HepG2 (cell line): ENCODE measurements at regions not wholly inside any gene's neighbourhood (a gene's known extent, or its start where the extent isn't known, plus 50 kb on each side); places are given as distances from the start of the nearest gene placed in this dataset.

ENCODE experiments used
- ATAC-seq: fragments of 200-7000 bp; cut with Tn5 transposase; 3 replicates; pipeline ENCODE4 v1.9.1; 2020; ENCODE audit warnings: mild to moderate bottlenecking, moderate library complexity
- BruUV-seq: library from RNA; stranded (reverse); fragments of 400-500 nt; replicated peaks from 2 replicates; lab custom pipeline; 2021; lab: Mats Ljungman, UMichigan
- CTCF ChIA-PET: fragments of 300-600 bp; formaldehyde crosslinking; extraction: SDS; loops from one replicate; lab custom pipeline; 2021; ENCODE audit warnings: low total read pairs, inconsistent platforms, low intra/inter-chr PET ratio; lab: Yijun Ruan, JAX
- POLR2A ChIA-PET: fragments of 350-600 bp; sonication (Branson Sonifier 250); formaldehyde crosslinking; loops from one replicate; lab custom pipeline; 2020; ENCODE audit warnings: antibody characterized with exemption, inconsistent platforms; lab: Yijun Ruan, JAX
- DNase-seq: peaks from one replicate; pipeline ENCODE4 v3.0.0-alpha.2; 2015; ENCODE audit warnings: low spot score
- FAIRE-seq: peaks from 3 replicates; lab custom pipeline; 2011; peaks lifted over from hg19 to GRCh38; lab: Jason Lieb, UNC
- H2AFZ ChIP-seq: one replicate; pipeline ENCODE4 v1.6.1; 2011; ENCODE audit warnings: low read length, inconsistent platforms
- H3K27ac ChIP-seq: fragments of 300-600 bp; 3 replicates; pipeline ENCODE4 v1.8.0; 2011; ENCODE audit warnings: mixed run types, mild to moderate bottlenecking, mixed read lengths, low read length, inconsistent platforms; ENCODE audit not compliant: insufficient read depth; ENCODE audit errors: extremely low read length
- H3K27me3 ChIP-seq, 2 experiments: fragments of 200-600 bp in 1 of 2; 2 replicates in 1 of 2; 3 replicates in 1 of 2; pipeline versions ENCODE4 v1.6.0 to v1.8.0; 2011; ENCODE audit warnings: low read length in 2 of 2, mild to moderate bottlenecking in 2 of 2, moderate library complexity in 2 of 2, inconsistent platforms in 1 of 2; ENCODE audit not compliant: insufficient read depth in 2 of 2, control insufficient read depth in 1 of 2
- H3K36me3 ChIP-seq, 2 experiments: fragments of 200-600 bp in 1 of 2; replicated peaks in 1 of 2; 2 replicates in 1 of 2; 3 replicates in 1 of 2; pipeline versions ENCODE4 v1.5.1 to v1.8.0; 2011; ENCODE audit warnings: low read length in 2 of 2, inconsistent platforms in 1 of 2; ENCODE audit not compliant: insufficient read depth in 2 of 2, control insufficient read depth in 1 of 2
- H3K4me1 ChIP-seq: 2 replicates; pipeline ENCODE4 v1.5.1; 2012; ENCODE audit warnings: low read length, inconsistent platforms; ENCODE audit not compliant: insufficient read depth
- H3K4me2 ChIP-seq: 2 replicates; pipeline ENCODE4 v1.6.0; 2011; ENCODE audit warnings: low read depth, low read length, inconsistent platforms
- H3K4me3 ChIP-seq, 3 experiments: fragments of 200-600 bp in 1 of 3; sonication (generic), shearing (Covaris generic) in 1 of 3; replicated peaks in 1 of 3; 2 replicates each; pipeline ENCODE4 v1.5.1; 2011 to 2016; ENCODE audit warnings: low read length in 3 of 3, inconsistent platforms in 2 of 3, low read depth in 2 of 3, mild to moderate bottlenecking in 2 of 3, control low read depth in 1 of 3, mixed read lengths in 1 of 3; ENCODE audit not compliant: insufficient read depth in 1 of 3
- H3K79me2 ChIP-seq: one replicate; pipeline ENCODE4 v1.6.1; 2011; ENCODE audit warnings: low read length, inconsistent platforms; ENCODE audit not compliant: insufficient read depth
- H3K9ac ChIP-seq: 2 replicates; pipeline ENCODE4 v1.6.0; 2011; ENCODE audit warnings: mild to moderate bottlenecking, low read depth, low read length, inconsistent platforms; ENCODE audit not compliant: insufficient read depth
- H3K9me3 ChIP-seq: 2 replicates; pipeline ENCODE4 v1.5.1; 2012; ENCODE audit warnings: mild to moderate bottlenecking, low read length
- H4K20me1 ChIP-seq: 2 replicates; pipeline ENCODE4 v1.6.0; 2011; ENCODE audit warnings: inconsistent platforms, mild to moderate bottlenecking, low read length, moderate library complexity; ENCODE audit not compliant: insufficient read depth
- DNMT1 ChIP-seq: sonication (generic); formaldehyde crosslinking; IDR thresholded peaks from 2 replicates; pipeline ENCODE4 v1.5.1; 2020; ENCODE audit warnings: mild to moderate bottlenecking, missing genetic modification reagents
- MED8 ChIP-seq: sonication (generic); formaldehyde crosslinking; IDR thresholded peaks from 2 replicates; pipeline ENCODE4 v1.8.1; 2023; ENCODE audit warnings: mild to moderate bottlenecking, missing genetic modification reagents; ENCODE audit not compliant: insufficient replicate concordance
- MXD3 ChIP-seq: IDR thresholded peaks from 2 replicates; pipeline ENCODE4 v1.6.1; 2016; ENCODE audit warnings: mild to moderate bottlenecking, missing biosample characterization, missing genetic modification reagents
- NCOA2 ChIP-seq: sonication (generic); formaldehyde crosslinking; IDR thresholded peaks from 2 replicates; pipeline ENCODE4 v1.8.0; 2022; ENCODE audit warnings: inconsistent platforms
- NFIB ChIP-seq: sonication (generic); formaldehyde crosslinking; IDR thresholded peaks from 2 replicates; pipeline ENCODE4 v1.9.0; 2021; ENCODE audit warnings: missing genetic modification reagents, mild to moderate bottlenecking, borderline replicate concordance
- POLR2G ChIP-seq: fragments of 200-400 bp; formaldehyde crosslinking; IDR thresholded peaks from 2 replicates; pipeline ENCODE4 v1.6.1; 2018; ENCODE audit warnings: mild to moderate bottlenecking, low read depth, low read length, moderate library complexity
- RFX5 ChIP-seq: IDR thresholded peaks from 2 replicates; pipeline ENCODE4 v1.6.1; 2011; ENCODE audit warnings: low read depth, low read length, improper control_type of control experiment
- STAT5B ChIP-seq: sonication (generic); formaldehyde crosslinking; IDR thresholded peaks from 2 replicates; pipeline ENCODE4 v1.4.0; 2020; ENCODE audit warnings: missing genetic modification reagents
- ZEB1 ChIP-seq: IDR thresholded peaks from 2 replicates; pipeline ENCODE4 v1.6.1; 2012; ENCODE audit warnings: mild to moderate bottlenecking, low read depth, inconsistent platforms; ENCODE audit not compliant: insufficient replicate concordance
- ZFP62 ChIP-seq: sonication (generic); formaldehyde crosslinking; IDR thresholded peaks from 2 replicates; pipeline ENCODE4 v1.4.0; 2020; ENCODE audit warnings: missing genetic modification reagents
- ZNF235 ChIP-seq: sonication (generic); formaldehyde crosslinking; IDR thresholded peaks from 2 replicates; pipeline ENCODE4 v1.8.1; 2023; ENCODE audit warnings: mild to moderate bottlenecking, missing genetic modification reagents, borderline replicate concordance
- ZNF616 ChIP-seq: sonication (generic); formaldehyde crosslinking; IDR thresholded peaks from 2 replicates; pipeline ENCODE4 v1.5.0; 2020; ENCODE audit warnings: low read depth, mild to moderate bottlenecking, missing genetic modification reagents
- ZNF891 ChIP-seq: sonication (generic); formaldehyde crosslinking; IDR thresholded peaks from 2 replicates; pipeline ENCODE4 v1.5.0; 2020; ENCODE audit warnings: mild to moderate bottlenecking, missing genetic modification reagents
- WGBS: methylation state at CpG from one replicate; pipeline ENCODE4 v1.1.6; 2017; ENCODE audit warnings: low lambda C conversion rate; 5-methylcytosine and 5-hydroxymethylcytosine counted together
- in situ Hi-C: cut with HindIII; loops from 2 replicates; pipeline ENCODE4 v1.10.0; 2017; ENCODE audit warnings: low pct_unique_long_range_greater_than_20kb; ENCODE audit not compliant: extremely low pct_ligation_motif_present
- intact Hi-C: fragments of 100-400 bp; cut with micrococcal nuclease; formaldehyde crosslinking; loops from one replicate; pipeline ENCODE4 v1.10.0; 2022; ENCODE audit not compliant: unreplicated experiment
- TF ChIP-seq, protein P1 (sequence below): sonication (generic); formaldehyde crosslinking; IDR thresholded peaks from 2 replicates; pipeline ENCODE4 v1.8.0; 2022; ENCODE audit warnings: missing genetic modification reagents, mild to moderate bottlenecking, borderline replicate concordance

GRCh38 chr18:40357536-40357935 is 1597.5 kb upstream of the PIK3C3 start:
- BruUV-seq, result no TSS peak
- TF ChIP-seq ZEB1, result no peak
- no peak for TF ChIP-seq NFIB (CRISPR knock-in tag)
- TF ChIP-seq ZNF616 (CRISPR knock-in tag), result no peak
- TF ChIP-seq DNMT1 (CRISPR knock-in tag), result no peak
- TF ChIP-seq MED8, result no peak
- no peak for TF ChIP-seq ZNF235 (CRISPR knock-in tag)
- no peak for TF ChIP-seq POLR2G
- TF ChIP-seq, protein P1, sequence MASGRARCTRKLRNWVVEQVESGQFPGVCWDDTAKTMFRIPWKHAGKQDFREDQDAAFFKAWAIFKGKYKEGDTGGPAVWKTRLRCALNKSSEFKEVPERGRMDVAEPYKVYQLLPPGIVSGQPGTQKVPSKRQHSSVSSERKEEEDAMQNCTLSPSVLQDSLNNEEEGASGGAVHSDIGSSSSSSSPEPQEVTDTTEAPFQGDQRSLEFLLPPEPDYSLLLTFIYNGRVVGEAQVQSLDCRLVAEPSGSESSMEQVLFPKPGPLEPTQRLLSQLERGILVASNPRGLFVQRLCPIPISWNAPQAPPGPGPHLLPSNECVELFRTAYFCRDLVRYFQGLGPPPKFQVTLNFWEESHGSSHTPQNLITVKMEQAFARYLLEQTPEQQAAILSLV (CRISPR knock-in tag), result no peak
- TF ChIP-seq STAT5B (CRISPR knock-in tag), result no peak
- no peak for TF ChIP-seq NCOA2
- no peak for TF ChIP-seq ZFP62 (CRISPR knock-in tag)
- no peak for TF ChIP-seq RFX5
- no peak for TF ChIP-seq MXD3 (CRISPR knock-in tag)
- no peak for TF ChIP-seq ZNF891 (CRISPR knock-in tag)
- Histone ChIP-seq H3K27ac (no peak overlapping the region), H3K36me3 (no peaks in the 10 kb centered on the region), H3K4me3 (no peak overlapping the region), H3K4me2 (no peak overlapping the region), H4K20me1 (no peaks in the 10 kb centered on the region), H3K9ac (no peak overlapping the region), H3K9me3 (no peaks in the 10 kb centered on the region), H2AFZ (no peak overlapping the region), H3K4me1 (no peaks in the 10 kb centered on the region), H3K27me3 (no peaks in the 10 kb centered on the region; a peak in 1 of 5 replicates), H3K79me2 (no peaks in the 10 kb centered on the region)
- WGBS, result 6% methylated on average over 2 of the region's 2 CpGs
- POLR2A ChIA-PET, result no interaction called here
- CTCF ChIA-PET, result no interaction called here
- FAIRE-seq (no peak), DNase-seq (no peak), ATAC-seq (no peak)
- in situ Hi-C loops (no loop called here), intact Hi-C loops (no loop called here)
